Peyer's patch (tissue), 4 donors: ENCODE measurements at regions not wholly inside any gene's neighbourhood (a gene's known extent, or its start where the extent isn't known, plus 50 kb on each side); places are given as distances from the start of the nearest gene placed in this dataset.

Experiments used
- DNase-seq, 3 donors: peaks; one replicate each; pipeline ENCODE4 v3.0.0-alpha.2; 2017 to 2019
- H3K27ac ChIP-seq, 4 donors: fragments of 200-600 bp; sonication (generic); one replicate each; pipeline ENCODE4 v1.5.1; 2016 to 2019
- H3K27me3 ChIP-seq, 2 donors: fragments of 200-600 bp; sonication (generic); one replicate each; pipeline ENCODE4 v1.5.1; 2019
- H3K36me3 ChIP-seq, 3 donors: fragments of 200-600 bp; sonication (generic); one replicate each; pipeline ENCODE4 v1.5.1; 2016 to 2019
- H3K4me1 ChIP-seq, 4 donors: fragments of 200-600 bp; sonication (generic); one replicate each; pipeline ENCODE4 v1.5.1; 2016 to 2019
- H3K4me3 ChIP-seq, 4 donors: fragments of 200-600 bp; sonication (generic); 1 replicate in 3 of 4; 2 replicates in 1 of 4; pipeline ENCODE4 v1.5.1; 2016 to 2019; ENCODE audit warnings: mild to moderate bottlenecking in 1 of 4
- H3K9me3 ChIP-seq, 4 donors: fragments of 200-600 bp; sonication (generic); one replicate each; pipeline ENCODE4 v1.5.1; 2016 to 2019; ENCODE audit warnings: mild to moderate bottlenecking in 1 of 4
- POLR2A ChIP-seq, 2 donors: fragments of 450-650 bp; IDR thresholded peaks; one replicate each; pipeline ENCODE4 v1.5.1; 2017; ENCODE audit warnings: antibody characterized with exemption in 2 of 2, mild to moderate bottlenecking in 2 of 2, moderate library complexity in 2 of 2
- TF ChIP-seq, protein P1 (sequence below), 6 experiments: fragments of 450-650 bp in 4 of 6; fragments of 200-600 bp in 2 of 6; sonication (generic) in 1 of 6; IDR thresholded peaks; one replicate each; pipeline ENCODE4 v1.5.1; 2017 to 2019; ENCODE audit warnings: antibody characterized with exemption in 6 of 6, mild to moderate bottlenecking in 3 of 6, moderate library complexity in 1 of 6

GRCh38 chr4:129167640-129168260, 71.8 kb downstream of the C4orf33 start:
- H3K4me3 ChIP-seq = no peak overlapping the region
- H3K27me3 ChIP-seq = no peaks in the 10 kb centered on the region
- no peak for TF ChIP-seq POLR2A (IDR thresholded peaks at IDR 0.05)
- TF ChIP-seq, protein P1, sequence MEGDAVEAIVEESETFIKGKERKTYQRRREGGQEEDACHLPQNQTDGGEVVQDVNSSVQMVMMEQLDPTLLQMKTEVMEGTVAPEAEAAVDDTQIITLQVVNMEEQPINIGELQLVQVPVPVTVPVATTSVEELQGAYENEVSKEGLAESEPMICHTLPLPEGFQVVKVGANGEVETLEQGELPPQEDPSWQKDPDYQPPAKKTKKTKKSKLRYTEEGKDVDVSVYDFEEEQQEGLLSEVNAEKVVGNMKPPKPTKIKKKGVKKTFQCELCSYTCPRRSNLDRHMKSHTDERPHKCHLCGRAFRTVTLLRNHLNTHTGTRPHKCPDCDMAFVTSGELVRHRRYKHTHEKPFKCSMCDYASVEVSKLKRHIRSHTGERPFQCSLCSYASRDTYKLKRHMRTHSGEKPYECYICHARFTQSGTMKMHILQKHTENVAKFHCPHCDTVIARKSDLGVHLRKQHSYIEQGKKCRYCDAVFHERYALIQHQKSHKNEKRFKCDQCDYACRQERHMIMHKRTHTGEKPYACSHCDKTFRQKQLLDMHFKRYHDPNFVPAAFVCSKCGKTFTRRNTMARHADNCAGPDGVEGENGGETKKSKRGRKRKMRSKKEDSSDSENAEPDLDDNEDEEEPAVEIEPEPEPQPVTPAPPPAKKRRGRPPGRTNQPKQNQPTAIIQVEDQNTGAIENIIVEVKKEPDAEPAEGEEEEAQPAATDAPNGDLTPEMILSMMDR (IDR thresholded peaks at IDR 0.05) = no peak
- H3K27ac ChIP-seq = no peak overlapping the region
- H3K36me3 ChIP-seq = no peaks in the 10 kb centered on the region
- no peaks in the 10 kb centered on the region for H3K9me3 ChIP-seq
- H3K4me1 ChIP-seq = no peaks in the 10 kb centered on the region
- DNase-seq = no peak

DNA sequence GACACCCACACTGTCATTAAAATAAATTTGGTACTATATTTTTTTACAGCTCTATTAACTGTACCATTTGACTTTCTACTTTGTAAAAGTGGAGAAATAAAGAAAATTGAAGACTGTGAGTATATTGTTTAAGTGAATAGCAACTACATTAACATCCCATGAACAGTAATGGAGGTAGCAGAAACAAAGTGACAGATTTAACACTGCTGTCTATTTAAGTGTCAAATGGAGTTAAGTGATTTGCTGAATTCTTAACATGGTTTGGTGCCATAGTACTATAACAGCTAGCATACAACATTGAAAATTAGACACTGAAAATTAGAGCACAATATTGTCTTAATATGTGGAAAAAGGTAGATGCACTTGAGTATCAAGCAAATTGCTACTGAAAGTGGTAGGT, 76.2 kb downstream of the C4orf33 start:
- H3K4me3 ChIP-seq = no peak overlapping the region
- no peak for DNase-seq
- no peak for TF ChIP-seq POLR2A (IDR thresholded peaks at IDR 0.05)
- TF ChIP-seq, protein P1 (IDR thresholded peaks at IDR 0.05) = no peak
- no peaks in the 10 kb centered on the region for H3K27me3 ChIP-seq
- no peak overlapping the region for H3K27ac ChIP-seq
- no peaks in the 10 kb centered on the region for H3K36me3 ChIP-seq
- H3K4me1 ChIP-seq = no peaks in the 10 kb centered on the region
- H3K9me3 ChIP-seq = no peaks in the 10 kb centered on the region

GRCh38 chr4:129176864-129177263, 80.9 kb downstream of the C4orf33 start:
- Histone ChIP-seq H3K4me1 (no peaks in the 10 kb centered on the region), H3K36me3 (no peaks in the 10 kb centered on the region), H3K9me3 (no peaks in the 10 kb centered on the region), H3K4me3 (no peak overlapping the region), H3K27me3 (no peaks in the 10 kb centered on the region), H3K27ac (no peak overlapping the region)
- no peak for TF ChIP-seq POLR2A (IDR thresholded peaks at IDR 0.05)
- TF ChIP-seq, protein P1 (IDR thresholded peaks at IDR 0.05) = no peak
- no peak for DNase-seq

GRCh38 chr4:129179276-129179675, 83.3 kb downstream of the C4orf33 start:
- H3K9me3 ChIP-seq = no peaks in the 10 kb centered on the region
- DNase-seq = no peak
- H3K27me3 ChIP-seq = no peaks in the 10 kb centered on the region
- no peaks in the 10 kb centered on the region for H3K4me1 ChIP-seq
- H3K4me3 ChIP-seq = no peak overlapping the region
- no peak overlapping the region for H3K27ac ChIP-seq
- no peaks in the 10 kb centered on the region for H3K36me3 ChIP-seq
- no peak for TF ChIP-seq POLR2A (IDR thresholded peaks at IDR 0.05)
- TF ChIP-seq, protein P1 (IDR thresholded peaks at IDR 0.05) = no peak

GRCh38 chr4:129189630-129190029, 93.7 kb downstream of the C4orf33 start:
- Histone ChIP-seq H3K27ac (no peak overlapping the region), H3K4me3 (no peak overlapping the region), H3K9me3 (no peaks in the 10 kb centered on the region), H3K27me3 (no peaks in the 10 kb centered on the region), H3K4me1 (no peaks in the 10 kb centered on the region), H3K36me3 (no peaks in the 10 kb centered on the region)
- TF ChIP-seq, protein P1 (IDR thresholded peaks at IDR 0.05) = no peak
- no peak for TF ChIP-seq POLR2A (IDR thresholded peaks at IDR 0.05)
- no peak for DNase-seq
